ENCODE measurements at regions not wholly inside any gene's neighbourhood (a gene's known extent, or its start where the extent isn't known, plus 50 kb on each side); places are given as distances from the start of the nearest gene placed in this dataset.

GRCh38 chr3:145767909-145768308, 393.1 kb downstream of the PLOD2 start:
- DNase-seq: no peak

- peak in 1 of 5 experiments; percentile 19 for DNase-seq
Observed at GRCh38 chr3:145776782-145777408, 384.1 kb downstream of the PLOD2 start.

GRCh38 chr3:145780301-145780700, 380.7 kb downstream of the PLOD2 start:
- DNase-seq: no peak

GRCh38 chr3:145785668-145786067, 375.3 kb downstream of the PLOD2 start:
- no peak for DNase-seq

GRCh38 chr3:145798007-145798406, 363.0 kb downstream of the PLOD2 start:
- DNase-seq: no peak

GRCh38 chr3:145798696-145799537, 362.1 kb downstream of the PLOD2 start:
- DNase-seq: no peak

- no peak for DNase-seq
Observed at GRCh38 chr3:145801696-145802095, 359.3 kb downstream of the PLOD2 start.

- DNase-seq: no peak
Observed at GRCh38 chr3:145807990-145808389, 353.0 kb downstream of the PLOD2 start.

GRCh38 chr3:145812391-145812790, 348.6 kb downstream of the PLOD2 start:
- DNase-seq: no peak

GRCh38 chr3:145815707-145816413, 345.1 kb downstream of the PLOD2 start:
- no peak for DNase-seq

- DNase-seq: no peak
Observed at GRCh38 chr3:145817870-145818483, 343.0 kb downstream of the PLOD2 start.

GRCh38 chr3:145820170-145820569, 340.8 kb downstream of the PLOD2 start:
- DNase-seq: no peak

GRCh38 chr3:145842294-145842902, 318.6 kb downstream of the PLOD2 start:
- no peak for DNase-seq

- DNase-seq: no peak
Observed at GRCh38 chr3:145843561-145843960, 317.4 kb downstream of the PLOD2 start.

GRCh38 chr3:145849115-145849514, 311.9 kb downstream of the PLOD2 start:
- DNase-seq: no peak

- DNase-seq: no peak
Observed at GRCh38 chr3:145854499-145854898, 306.5 kb downstream of the PLOD2 start.

GRCh38 chr3:145857956-145858355, 303.0 kb downstream of the PLOD2 start:
- DNase-seq: no peak

- DNase-seq: no peak
Observed at GRCh38 chr3:145864336-145864735, 296.6 kb downstream of the PLOD2 start.

GRCh38 chr3:145865399-145866018, 295.5 kb downstream of the PLOD2 start:
- no peak for DNase-seq

- DNase-seq: no peak
Observed at GRCh38 chr3:145869958-145870357, 291.0 kb downstream of the PLOD2 start.

- DNase-seq: no peak
Observed at GRCh38 chr3:145882436-145882835, 278.5 kb downstream of the PLOD2 start.

- no peak for DNase-seq
Observed at GRCh38 chr3:145889730-145890129, 271.3 kb downstream of the PLOD2 start.
